Adrenal gland (tissue), 5 donors: ENCODE measurements at regions not wholly inside any gene's neighbourhood (a gene's known extent, or its start where the extent isn't known, plus 50 kb on each side); places are given as distances from the start of the nearest gene placed in this dataset.

Experiments
- POLR2A ChIP-seq, 2 donors: fragments of 450-650 bp; IDR thresholded peaks; one replicate each; pipeline ENCODE4 v1.6.1; 2017; ENCODE audit warnings: antibody characterized with exemption in 2 of 2, mild to moderate bottlenecking in 2 of 2, moderate library complexity in 1 of 2
- TF ChIP-seq, protein P1 (sequence below), 6 experiments: fragments of 450-650 bp in 4 of 6; fragments of 200-600 bp in 2 of 6; sonication (generic) in 1 of 6; IDR thresholded peaks; 1 replicate in 5 of 6; 2 replicates in 1 of 6; pipeline versions ENCODE4 v1.5.1 to v1.8.0; 2016 to 2021; ENCODE audit warnings: antibody characterized with exemption in 6 of 6, mild to moderate bottlenecking in 2 of 6, moderate library complexity in 1 of 6
- donor health status: DM: no; HTN: no; CAD: no.

DNA sequence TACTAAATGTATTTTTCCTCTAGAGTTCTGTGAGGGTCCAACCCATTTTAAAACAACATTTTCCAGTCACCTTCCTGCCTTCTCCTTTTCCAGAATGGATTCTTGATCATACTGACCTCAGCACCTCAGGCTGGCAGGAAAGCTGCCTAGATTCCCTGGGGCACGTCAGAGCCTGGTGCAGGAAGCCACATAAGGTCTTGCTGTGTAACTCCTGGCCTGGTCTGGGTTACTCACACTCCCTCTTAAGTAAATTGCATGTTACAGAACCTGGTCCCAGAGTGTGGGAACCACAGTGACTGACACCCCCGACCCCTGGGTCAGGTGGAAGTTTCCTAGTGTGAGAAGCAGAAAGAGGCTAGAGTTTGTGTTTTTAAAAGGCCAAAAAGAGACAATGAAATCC is 209.8 kb downstream of the SPTSSA start:
- TF ChIP-seq, protein P1, sequence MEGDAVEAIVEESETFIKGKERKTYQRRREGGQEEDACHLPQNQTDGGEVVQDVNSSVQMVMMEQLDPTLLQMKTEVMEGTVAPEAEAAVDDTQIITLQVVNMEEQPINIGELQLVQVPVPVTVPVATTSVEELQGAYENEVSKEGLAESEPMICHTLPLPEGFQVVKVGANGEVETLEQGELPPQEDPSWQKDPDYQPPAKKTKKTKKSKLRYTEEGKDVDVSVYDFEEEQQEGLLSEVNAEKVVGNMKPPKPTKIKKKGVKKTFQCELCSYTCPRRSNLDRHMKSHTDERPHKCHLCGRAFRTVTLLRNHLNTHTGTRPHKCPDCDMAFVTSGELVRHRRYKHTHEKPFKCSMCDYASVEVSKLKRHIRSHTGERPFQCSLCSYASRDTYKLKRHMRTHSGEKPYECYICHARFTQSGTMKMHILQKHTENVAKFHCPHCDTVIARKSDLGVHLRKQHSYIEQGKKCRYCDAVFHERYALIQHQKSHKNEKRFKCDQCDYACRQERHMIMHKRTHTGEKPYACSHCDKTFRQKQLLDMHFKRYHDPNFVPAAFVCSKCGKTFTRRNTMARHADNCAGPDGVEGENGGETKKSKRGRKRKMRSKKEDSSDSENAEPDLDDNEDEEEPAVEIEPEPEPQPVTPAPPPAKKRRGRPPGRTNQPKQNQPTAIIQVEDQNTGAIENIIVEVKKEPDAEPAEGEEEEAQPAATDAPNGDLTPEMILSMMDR (IDR thresholded peaks at IDR 0.05): no peak
- TF ChIP-seq POLR2A (IDR thresholded peaks at IDR 0.05): no peak
